ENCODE measurements at regions not wholly inside any gene's neighbourhood (a gene's known extent, or its start where the extent isn't known, plus 50 kb on each side); places are given as distances from the start of the nearest gene placed in this dataset.
"Not testable (repeated sequence)": the region's sequence is repeated elsewhere in the genome, so short reads cannot be mapped to it uniquely, and the experiment has no call there.

DNA sequence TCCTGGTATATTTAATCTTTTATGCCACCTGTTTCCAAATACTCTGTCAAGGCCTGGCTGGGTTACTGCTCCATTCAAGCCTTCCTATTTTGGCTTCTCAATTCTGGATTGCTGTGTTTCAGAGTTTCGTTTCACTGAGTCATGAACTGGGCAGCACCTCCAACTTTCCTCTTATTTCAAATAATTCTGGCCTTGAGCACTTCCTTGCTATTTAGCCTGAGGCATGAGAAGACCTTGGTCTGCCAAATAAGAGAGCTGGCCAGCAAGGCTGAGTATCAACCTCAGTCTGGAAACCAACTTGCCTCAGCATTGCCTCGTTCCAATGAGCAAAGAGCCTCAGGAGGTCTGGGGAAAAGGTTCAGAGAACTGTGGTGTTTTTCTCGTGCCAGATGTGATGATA, 66.6 kb downstream of the TNFAIP3 start:
- DNase-seq (ENCODE audit: low read depth), result no peak

DNA sequence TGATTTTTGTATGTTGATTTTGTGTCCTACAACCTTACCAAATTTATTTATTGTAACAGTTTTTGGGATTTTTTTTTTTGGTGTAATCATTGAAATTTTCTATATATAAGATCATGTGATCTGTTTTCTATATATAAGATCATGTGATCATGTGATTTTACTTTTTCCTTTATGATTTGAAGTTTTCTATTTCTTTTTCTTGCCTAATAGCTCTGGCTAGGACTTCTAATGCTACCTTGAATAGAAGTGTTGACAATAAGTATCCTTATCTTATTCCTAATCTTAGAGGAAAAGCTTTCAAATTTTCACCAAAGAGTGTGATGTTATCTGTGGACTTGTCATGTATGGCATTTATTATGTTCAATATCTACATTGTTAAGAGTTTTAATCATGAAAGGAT, 69.7 kb downstream of the TNFAIP3 start:
- no peak for DNase-seq (ENCODE audit: low read depth)

DNA sequence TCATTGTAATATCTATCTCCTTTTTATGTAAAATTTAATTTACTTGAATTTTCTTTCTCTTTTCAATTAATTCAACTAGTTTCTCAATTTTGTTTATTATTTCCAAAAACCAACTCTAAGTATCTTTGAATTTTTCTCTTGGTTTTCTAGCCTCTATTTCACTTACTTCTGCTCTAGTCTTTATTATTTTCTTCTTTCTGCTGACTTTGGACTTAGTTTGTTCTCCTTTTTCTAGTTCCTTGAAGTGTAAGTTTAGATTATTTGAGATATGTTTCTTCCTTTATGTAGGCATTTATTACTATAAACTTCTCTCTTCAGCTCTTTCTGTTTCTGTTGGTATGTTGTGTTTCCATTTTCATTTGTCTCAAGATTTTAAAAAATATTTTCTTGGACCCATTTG, 70.8 kb downstream of the TNFAIP3 start:
- DNase-seq (ENCODE audit: low read depth), result no peak

DNA sequence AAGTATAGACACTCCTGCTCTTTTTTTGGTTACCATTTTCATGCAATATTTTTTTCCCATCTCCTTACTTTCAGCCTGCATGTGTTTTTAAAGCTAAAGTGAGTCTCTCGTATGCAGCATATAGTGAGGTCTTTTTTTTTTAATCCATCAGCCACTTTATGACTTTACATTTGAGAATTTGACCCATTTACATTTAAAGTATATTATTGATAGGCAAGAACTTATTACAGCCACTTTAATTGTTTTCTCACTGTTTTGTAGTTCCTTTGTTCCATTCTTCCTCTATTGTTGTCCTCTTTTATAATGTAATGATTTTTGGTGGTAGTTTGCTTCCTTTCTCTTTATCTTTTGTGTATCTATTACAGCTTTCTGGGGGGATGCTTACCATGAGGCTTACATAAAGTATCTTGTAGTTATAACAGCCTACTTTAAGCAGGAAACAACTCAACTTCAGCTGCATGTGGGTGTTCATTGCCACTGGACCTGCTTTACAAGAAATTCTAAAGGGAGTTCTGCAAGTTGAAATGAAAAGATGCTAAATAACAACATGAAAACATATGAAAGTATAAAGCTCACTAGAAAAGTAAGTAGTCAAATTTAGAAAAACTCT, 71.8 kb downstream of the TNFAIP3 start:
- no peak for DNase-seq (ENCODE audit: low read depth)

DNA sequence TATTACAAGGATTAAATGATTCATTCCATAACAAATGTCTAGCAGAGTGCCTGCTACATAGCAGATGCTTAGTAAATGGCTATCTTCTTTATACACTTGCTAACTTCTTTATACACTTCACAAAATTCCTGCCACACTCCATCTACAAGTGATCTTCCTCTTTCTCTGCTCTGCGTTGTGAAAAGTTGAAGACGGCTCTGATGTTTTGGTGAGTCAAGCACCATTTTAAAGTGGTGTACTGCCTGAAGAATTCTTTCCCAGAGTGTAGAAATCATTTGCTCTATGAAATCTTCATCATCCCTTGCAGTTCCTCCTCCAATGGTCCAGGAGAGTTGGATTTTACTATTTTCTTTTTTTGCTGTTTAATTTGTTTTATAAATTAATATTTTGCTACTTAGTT, 74.9 kb downstream of the TNFAIP3 start:
- DNase-seq (ENCODE audit: low read depth), result no peak

DNA sequence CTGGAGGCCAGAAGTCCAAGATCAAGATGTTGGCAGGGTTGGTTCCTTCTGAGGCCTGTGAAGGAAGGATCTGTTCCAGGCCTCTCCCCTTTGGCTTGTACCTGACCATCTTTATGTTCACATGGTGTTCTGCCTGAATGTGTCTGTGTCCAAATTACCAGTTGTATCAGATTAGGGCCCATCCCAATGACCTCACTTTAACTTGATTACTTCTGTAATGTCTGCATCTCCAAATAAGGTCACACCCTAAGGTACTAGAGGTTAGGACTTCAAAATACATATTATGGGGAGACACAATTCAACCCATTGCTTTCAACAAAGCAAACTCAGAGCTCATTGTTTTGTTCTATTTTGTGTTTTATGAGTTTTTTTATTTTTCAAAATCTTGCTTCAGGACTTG, 75.7 kb downstream of the TNFAIP3 start:
- no peak for DNase-seq (ENCODE audit: low read depth)

DNA sequence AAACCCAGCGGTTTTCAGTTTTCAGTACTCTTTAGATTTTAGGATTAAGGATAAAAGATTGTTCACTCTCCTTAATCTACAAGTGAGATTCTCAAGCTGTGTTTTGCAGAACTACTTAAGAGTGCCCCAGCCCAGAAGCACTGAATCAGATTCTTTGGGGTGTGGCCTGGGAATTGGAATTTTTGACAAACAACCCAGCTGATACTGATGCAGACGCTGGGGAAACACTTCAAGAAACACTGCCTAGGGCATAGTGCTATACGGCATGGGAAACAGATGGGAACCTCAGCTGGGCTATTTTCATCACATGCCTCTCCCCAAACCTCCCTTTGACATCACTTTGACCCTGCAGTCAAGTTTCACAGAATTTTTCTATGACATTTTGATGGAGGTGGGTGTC, 77.3 kb downstream of the TNFAIP3 start:
- DNase-seq (ENCODE audit: low read depth), result not testable (repeated sequence)

DNA sequence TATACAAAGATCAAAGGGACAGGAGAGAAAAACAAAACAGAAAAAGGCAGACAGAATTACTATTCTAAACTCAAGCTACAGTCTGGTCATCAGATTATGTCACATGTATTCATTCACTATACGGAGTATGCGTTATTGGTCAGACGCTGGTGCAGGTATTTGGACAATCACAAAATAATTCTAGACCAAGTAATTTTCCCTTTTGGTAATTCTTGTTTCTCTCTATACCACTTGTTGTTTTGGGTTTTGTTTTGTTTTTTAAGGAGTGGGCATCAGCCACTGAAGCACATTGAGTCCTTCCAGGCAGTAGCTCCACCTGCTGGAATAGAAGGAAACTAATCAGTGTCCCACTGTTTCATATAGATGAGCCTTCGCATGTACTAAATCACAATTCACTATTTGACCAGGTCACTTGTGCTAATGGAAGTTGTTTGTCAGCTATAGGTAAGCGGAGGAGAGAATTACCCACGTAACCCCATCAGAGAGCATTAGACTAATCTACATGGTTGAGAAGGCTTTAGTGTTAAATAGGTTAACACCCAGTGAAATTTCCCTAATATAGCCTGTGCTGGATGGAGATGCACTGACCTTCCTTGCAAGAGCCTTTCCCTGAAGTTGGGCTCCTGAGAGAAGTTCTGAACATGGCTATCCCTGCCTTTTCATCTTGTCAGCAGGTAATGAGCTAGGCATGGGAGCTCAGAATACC, 77.9 kb downstream of the TNFAIP3 start:
- no peak for DNase-seq (ENCODE audit: low read depth)

DNA sequence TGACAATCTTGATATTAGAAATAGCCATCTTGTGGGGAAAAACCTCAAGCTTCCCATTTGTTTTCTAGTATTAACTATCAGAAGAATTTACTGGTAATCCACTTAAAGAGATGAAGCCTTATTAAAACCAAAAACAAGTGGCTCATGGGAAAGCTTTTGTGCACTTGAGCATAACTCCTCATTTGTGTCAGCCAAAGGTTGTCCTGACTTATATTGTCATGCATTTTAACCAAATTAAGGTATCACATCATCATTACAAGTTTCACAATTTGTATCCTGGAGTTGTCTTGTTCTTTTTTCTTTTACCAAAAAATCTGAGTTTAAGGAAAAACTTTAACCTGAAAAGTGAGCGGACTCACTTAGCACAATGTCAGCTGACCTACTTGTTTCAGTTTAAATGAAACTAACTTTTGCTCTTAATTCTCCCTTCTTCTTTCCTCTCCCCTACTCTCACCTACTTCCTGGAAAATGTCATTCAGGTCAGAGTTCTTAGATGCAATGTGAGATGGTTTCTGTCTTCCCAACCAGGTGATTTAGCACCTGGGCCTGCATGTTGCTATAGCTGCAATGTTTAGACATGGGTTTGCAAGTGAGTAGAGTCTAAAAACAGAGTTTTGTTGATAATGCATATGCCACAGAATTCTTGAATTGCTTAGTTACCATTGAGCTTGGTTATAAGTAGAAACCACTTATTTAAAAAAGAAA, 82.8 kb downstream of the TNFAIP3 start:
- no peak for DNase-seq (ENCODE audit: low read depth)

DNA sequence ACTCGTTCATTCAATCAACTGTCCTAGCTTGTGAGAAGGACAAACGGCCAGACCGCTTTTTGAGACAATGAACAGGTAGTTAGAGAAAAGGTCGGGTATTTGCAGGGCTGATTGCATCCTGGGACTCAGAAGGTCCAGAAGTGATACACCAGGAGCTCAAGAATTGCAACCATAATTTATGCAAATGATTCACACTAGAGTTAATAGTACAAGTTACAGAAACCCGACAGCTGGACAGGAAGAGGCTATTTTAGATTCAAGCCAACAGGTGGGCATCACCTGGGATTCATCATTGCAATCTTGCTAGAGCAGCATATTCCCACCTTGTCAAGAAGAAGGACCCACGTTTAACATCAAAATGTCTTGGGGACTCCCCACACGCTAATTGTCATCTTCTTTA, 83.5 kb downstream of the TNFAIP3 start:
- no peak for DNase-seq (ENCODE audit: low read depth)

DNA sequence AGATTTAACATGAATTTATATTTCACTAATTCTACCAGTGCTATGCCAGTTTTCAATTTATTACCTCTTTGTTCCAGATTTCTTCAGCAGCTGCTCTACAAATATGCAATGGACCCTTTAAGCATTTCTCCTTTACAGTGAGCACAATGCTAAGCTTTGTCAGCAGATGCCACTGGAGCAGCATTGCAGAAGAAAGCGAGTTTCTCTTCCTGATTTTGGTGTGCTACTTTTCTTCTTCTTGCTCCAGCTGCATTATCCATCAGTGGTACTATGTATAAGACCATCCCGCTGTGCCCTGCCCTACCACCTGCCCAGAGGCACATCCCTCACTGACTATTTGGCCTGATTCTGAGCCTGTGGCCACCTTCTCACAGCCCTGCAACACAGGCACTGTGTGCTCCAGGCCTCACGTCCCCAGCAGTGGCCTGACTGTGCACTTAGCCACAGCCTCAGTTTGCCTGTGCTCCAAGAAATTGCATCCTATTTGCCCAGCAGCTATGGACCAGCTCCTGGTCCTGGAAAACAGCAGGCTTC, 84.1 kb downstream of the TNFAIP3 start:
- DNase-seq (ENCODE audit: low read depth), result no peak

DNA sequence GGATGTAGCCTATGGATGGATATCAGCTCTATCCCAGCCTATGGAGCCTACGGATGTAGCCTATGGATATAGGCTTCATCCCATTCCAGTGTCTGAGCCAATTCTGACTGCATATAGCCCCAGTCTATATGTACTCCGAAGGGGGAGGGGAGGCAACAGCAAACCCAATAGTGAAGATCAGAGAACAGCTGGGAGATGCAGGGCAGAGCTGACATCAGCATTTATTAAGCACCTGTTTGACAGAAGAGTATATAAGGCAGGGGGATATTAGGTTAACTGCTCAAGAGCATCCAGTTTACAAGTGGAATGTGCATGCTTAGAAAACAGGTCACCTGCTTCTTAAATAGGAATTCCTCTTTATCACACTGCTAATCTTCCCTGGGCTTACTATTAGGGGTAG, 85.2 kb downstream of the TNFAIP3 start:
- DNase-seq (ENCODE audit: low read depth), result no peak

DNA sequence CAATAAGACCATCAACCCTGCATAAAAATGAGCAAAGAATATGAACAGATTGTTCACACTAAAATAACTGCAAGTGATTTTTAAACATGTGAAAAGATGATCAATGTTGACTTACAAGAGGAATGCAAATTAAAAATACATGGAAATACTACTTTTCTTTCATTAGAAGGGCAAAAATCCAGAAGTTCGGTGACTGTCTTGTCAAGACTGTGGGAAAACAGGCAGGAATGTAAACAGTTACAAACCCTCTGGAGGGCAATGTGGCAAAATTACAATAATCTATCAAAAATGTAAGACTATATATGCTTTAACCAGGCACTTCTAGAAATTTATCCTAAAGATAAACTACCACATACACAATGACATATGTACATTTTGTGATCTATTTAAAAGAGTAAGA, 86.7 kb downstream of the TNFAIP3 start:
- no peak for DNase-seq (ENCODE audit: low read depth)

DNA sequence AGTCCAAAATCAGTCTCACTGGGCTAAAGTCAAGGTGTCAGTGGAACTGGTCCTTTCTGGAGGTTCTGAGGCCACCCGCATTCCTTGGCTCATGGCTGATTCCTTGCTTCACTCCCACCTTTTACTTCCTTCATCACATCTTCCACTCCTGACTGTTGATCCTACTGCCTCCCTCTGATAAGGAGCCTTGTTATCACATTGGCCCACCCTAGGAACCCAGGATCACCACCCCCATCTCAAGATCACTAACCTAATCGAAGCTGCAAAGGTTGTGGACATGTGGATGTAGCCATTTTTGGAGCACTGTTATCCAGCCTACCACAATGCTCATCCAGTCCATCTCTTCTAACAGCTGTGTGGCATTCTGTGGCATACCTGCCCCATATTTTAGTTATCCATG, 87.2 kb downstream of the TNFAIP3 start:
- no peak for DNase-seq (ENCODE audit: low read depth)

DNA sequence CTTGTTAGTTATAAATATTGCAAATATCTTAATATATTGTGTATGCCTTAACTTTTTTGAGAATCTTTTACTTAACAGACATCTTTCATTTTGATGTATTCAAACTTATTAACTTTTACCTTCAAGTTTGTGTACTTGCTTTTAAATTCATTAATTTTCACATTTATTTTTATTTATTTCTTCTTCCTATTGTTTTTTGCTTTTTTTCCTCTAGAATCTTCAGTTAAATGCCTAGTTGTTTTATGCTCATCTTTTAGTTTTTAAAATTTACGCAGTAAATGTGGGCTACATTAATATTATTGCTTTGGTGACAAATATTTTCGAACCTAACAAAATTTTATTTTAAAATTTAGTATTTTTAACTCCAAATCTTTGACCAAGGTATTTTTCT, 89.0 kb downstream of the TNFAIP3 start:
- no peak for DNase-seq (ENCODE audit: low read depth)

DNA sequence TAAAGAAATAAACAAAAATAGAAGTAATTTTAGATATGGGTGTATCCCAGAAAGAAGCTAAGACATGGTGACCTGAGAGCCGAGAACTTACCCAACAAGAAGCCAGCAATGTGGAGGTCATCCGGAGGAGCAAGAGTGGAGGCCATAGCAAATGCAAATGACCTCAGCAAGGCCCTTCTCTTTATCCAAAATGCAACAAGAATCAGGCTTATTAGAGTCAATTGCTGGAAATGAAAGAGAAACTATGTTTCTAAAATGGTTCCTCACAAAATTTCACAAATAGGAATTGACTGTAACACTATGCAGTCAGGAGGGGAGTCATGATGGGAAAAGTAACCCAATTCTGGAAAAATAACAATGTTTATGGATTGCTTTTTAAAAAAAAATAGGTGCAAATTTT, 90.4 kb downstream of the TNFAIP3 start:
- no peak for DNase-seq (ENCODE audit: low read depth)

DNA sequence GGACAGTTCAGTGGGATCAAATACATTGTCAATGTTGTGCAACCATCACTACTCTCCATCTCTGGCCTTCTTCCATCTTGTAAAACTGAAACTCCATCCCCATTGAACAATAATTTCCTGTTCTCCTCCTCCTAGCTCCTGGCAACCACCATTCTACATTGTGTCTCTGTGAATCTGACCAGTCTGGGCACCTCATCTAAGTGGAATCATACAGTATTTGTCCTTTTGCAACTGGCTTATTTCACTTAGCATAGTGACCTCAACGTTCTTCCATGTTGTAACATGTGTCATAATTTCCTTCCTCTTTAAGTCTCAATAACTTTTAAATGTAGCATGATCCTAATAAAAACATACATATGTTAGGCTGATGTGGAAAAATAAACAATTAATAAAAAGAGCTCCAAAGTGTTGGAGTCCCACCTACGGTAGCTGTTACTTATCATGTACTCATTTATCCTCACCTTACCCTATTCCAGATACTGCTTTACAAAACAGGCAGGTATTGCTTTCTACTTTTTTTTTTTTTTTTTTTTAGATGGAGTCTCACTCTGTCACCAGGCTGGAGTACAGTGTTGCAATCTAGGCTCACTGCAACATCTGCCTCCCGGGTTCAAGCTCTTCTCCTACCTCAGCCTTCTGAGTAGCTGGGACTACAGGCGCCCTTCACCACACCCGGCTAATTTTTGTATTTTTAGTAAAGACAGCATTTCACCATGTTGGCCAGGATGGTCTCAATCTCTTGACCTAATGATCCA, 91.9 kb downstream of the TNFAIP3 start:
- DNase-seq (ENCODE audit: low read depth), result no peak

DNA sequence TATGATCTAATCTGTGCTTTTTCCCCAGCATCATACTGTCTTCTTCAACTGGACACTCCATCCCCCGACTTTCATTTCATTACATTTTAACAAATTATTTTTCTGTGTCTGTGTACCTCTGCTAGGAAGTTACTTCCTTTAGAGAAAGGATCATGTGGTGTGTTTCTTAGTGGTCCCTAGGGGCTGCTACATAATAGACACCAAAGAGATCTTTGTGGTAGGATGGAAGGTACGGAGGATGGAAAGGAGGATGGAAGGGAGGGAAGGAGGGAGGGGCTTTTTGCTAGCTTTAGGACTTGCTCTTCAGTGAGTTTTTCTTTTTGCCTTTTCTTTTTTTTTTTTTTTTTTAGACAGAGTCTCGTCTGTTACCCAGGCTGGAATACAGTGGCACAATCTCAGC, 95.7 kb downstream of the TNFAIP3 start:
- DNase-seq (ENCODE audit: low read depth), result no peak

DNA sequence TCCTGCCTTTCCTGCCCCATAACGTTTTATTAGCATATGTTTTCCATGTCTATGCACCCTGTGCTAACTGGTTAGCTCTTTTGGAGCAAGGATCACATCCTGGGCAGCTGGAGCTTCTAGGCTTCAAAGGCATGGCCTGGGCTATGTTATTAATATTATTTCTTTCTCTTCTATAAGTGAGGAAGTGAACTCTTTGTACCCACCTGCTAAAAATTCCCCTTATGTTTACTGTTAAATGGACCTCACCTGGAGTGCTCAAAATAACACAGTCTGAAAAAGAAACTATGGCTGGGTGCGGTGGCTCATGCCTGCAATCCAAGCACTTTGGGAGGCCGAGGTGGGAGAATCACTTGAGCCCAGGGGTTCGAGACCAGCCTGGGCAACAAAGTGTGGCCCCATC, 97.8 kb downstream of the TNFAIP3 start:
- no peak for DNase-seq (ENCODE audit: low read depth)

DNA sequence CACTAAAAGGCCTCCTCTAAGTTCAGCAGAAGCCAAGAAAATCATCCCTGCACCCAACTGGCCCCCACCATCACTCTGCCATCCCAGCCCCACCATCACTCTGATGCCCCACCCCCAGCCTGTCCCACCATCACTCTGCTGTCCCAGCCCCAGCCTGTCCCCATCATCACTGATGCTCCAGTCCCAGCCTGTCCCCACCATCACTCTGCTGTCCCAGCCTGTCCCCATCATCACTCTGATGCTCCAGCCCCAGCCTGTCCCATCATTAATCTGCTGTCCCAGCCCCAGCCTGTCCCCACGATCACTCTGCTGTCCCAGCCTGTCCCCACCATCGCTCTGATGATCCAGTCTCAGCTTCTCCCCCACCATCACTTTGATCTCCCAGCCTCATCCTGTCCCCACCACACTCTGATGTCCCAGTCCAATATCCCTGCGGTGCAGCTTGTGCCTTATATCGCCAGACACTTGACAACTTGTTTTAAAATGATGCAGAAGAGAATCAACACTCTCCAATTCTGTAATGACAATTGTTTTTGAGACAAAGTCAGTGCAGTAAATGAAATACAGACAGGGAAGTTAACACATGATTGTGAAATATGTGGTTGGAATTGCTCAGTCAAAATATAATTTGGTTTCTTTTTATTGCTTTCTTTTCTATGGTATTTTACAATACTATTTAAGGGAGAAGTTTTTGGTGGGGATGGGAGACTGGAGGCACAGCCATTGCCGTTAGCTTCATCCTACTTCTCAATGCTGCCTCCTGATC, 100.8 kb downstream of the TNFAIP3 start:
- DNase-seq (ENCODE audit: low read depth), result no peak

DNA sequence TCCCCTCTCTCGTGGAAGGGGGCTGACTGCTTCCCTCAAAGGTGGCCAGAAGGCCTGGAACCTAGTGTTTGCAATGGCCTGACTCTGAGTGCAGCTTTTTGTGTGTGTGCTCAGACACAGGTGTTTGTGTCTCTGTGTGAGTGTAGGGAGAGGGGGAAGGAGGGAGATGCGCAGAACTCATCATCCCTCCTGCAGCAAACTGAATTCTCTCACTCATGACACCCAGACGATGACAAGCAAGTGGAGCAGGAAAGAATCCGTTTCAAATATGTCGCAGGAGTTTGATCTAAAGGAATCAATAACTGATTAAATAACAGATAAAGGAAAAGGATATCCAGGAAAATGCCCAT, 101.4 kb downstream of the TNFAIP3 start:
- no peak for DNase-seq (ENCODE audit: low read depth)

DNA sequence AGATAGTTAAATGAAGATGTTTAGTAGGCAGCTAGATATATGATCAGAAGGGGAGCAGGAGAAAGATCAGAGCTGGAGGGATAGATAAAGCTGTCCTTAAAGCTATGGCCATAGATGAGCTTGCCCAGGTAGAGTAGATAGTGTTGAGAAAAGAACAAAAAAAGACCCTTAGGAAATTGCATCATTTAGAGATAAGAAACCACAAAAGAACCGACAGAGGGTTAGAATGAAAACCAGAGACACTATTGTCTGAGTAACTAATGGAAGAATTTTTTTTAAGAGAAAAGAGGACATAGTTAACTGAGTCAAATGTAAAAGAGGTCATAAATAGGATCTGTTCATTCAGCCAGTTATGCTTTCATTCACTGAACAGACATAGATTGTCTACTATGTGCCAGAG, 101.8 kb downstream of the TNFAIP3 start:
- no peak for DNase-seq (ENCODE audit: low read depth)
